ENCODE measurements at regions not wholly inside any gene's neighbourhood (a gene's known extent, or its start where the extent isn't known, plus 50 kb on each side); places are given as distances from the start of the nearest gene placed in this dataset.

DNA sequence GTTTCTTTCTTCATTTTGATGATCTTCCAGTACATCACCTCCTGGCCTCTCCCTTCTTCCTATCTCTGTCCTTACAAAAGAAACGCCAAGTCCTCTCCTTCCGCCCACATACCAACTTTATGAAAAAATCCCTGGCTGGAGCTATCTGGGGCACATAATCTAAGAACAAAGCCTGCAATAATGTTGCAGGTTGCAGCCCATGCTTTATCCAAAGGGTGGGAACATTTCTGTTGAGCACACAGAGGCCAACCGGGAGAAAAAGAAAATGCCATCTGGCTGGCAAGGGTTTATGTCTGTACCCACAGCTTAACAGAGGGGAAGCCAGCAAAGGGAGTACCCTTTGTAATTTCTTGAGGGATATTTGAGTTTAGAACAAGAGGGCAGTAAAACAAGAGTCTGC is 409.6 kb downstream of the SOX9 start:
- TF ChIP-seq, protein P1, sequence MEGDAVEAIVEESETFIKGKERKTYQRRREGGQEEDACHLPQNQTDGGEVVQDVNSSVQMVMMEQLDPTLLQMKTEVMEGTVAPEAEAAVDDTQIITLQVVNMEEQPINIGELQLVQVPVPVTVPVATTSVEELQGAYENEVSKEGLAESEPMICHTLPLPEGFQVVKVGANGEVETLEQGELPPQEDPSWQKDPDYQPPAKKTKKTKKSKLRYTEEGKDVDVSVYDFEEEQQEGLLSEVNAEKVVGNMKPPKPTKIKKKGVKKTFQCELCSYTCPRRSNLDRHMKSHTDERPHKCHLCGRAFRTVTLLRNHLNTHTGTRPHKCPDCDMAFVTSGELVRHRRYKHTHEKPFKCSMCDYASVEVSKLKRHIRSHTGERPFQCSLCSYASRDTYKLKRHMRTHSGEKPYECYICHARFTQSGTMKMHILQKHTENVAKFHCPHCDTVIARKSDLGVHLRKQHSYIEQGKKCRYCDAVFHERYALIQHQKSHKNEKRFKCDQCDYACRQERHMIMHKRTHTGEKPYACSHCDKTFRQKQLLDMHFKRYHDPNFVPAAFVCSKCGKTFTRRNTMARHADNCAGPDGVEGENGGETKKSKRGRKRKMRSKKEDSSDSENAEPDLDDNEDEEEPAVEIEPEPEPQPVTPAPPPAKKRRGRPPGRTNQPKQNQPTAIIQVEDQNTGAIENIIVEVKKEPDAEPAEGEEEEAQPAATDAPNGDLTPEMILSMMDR (IDR thresholded peaks at IDR 0.05), result no peak
- H3K27me3 ChIP-seq (ENCODE audit: control insufficient read depth in 2 of 2, insufficient read depth in 2 of 2, low read length in 2 of 2), result no peaks in the 10 kb centered on the region
- peaks cover 0 to 6% of the 10 kb centered on the region in 2 donors for H3K9me3 ChIP-seq (replicated peaks in 1 of 2; ENCODE audit: control insufficient read depth in 1 of 2, insufficient read depth in 1 of 2, low read length in 2 of 2)
- H3K79me2 ChIP-seq (ENCODE audit: insufficient read depth, low read length), result no peaks in the 10 kb centered on the region
- no peaks in the 10 kb centered on the region for H3K36me3 ChIP-seq (replicated peaks in 1 of 2; ENCODE audit: control insufficient read depth in 1 of 2, insufficient read depth in 2 of 2, low read length in 2 of 2)
- H3K27ac ChIP-seq (ENCODE audit: low read depth in 1 of 2, low read length in 2 of 2), result no peak overlapping the region
- no peak overlapping the region for H3K9ac ChIP-seq (ENCODE audit: insufficient read depth, low read length, poor library complexity, severe bottlenecking)
- Mint-ChIP-seq H3K4me3 (no peak overlapping the region), H3K9me3 (peaks cover 7 to 14% (median 8%) of the 10 kb centered on the region in 7 donors), H3K4me1 (peaks cover 1% of the 10 kb centered on the region), H3K27me3 (ENCODE audit: low read depth in 3 of 3) (peaks cover 2 to 6% (median 5%) of the 10 kb centered on the region in 3 donors), H3K36me3 (no peaks in the 10 kb centered on the region), H3K27ac (no peak overlapping the region)
- H2AFZ ChIP-seq (ENCODE audit: insufficient read depth, low read depth, low read length, poor library complexity, severe bottlenecking), result no peak overlapping the region
- no peak overlapping the region for H3K4me3 ChIP-seq (replicated peaks in 1 of 3; ENCODE audit: low read depth in 2 of 3, low read length in 3 of 3)
- intact Hi-C loops (cut with micrococcal nuclease), result no loop called here
- no peak for DNase-seq
- no peaks in the 10 kb centered on the region for H4K20me1 ChIP-seq (ENCODE audit: insufficient read depth, low read length)
- H3K4me1 ChIP-seq (ENCODE audit: control insufficient read depth in 1 of 2, insufficient read depth in 2 of 2, low read length in 2 of 2), result no peaks in the 10 kb centered on the region
- WGBS (ENCODE audit: insufficient coverage), result 83% methylated on average over 2 of the region's 3 CpGs
- no peak overlapping the region for H3K4me2 ChIP-seq (replicated peaks; ENCODE audit: extremely low read depth, low read length, poor library complexity, severe bottlenecking)

DNA sequence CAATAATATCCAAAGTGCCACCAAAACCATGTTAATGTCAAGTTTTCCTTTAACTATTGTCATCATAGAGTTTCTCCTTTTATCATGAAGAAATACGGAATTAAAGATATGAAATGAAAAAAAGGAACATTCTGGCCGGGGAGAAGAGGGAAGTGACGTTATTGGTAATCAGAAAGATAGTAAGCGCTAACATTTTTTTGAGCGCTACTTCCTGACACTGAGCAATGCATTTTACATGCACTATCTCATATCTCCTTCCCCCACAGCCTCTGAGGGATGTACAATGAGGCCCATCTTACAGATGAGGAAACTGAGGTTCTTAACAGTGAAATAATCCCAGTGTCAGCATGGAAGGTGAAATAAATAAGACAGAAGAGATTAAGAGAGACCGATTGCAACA is 410.9 kb downstream of the SOX9 start:
- H3K9me3 ChIP-seq (replicated peaks in 1 of 2; ENCODE audit: control insufficient read depth in 1 of 2, insufficient read depth in 1 of 2, low read length in 2 of 2), result peaks cover 0 to 6% of the 10 kb centered on the region in 2 donors
- TF ChIP-seq, protein P1 (IDR thresholded peaks at IDR 0.05), result no peak
- H3K9ac ChIP-seq (ENCODE audit: insufficient read depth, low read length, poor library complexity, severe bottlenecking), result no peak overlapping the region
- 22% methylated on average over 1 of the region's 6 CpGs for WGBS (ENCODE audit: insufficient coverage)
- DNase-seq, result no peak
- H2AFZ ChIP-seq (ENCODE audit: insufficient read depth, low read depth, low read length, poor library complexity, severe bottlenecking), result no peak overlapping the region
- H3K4me1 Mint-ChIP-seq, result peaks cover 1% of the 10 kb centered on the region
- peak overlapping the region in 1 of 2 donors; percentile 39 for H3K4me3 Mint-ChIP-seq
- no peaks in the 10 kb centered on the region for H3K4me1 ChIP-seq (ENCODE audit: control insufficient read depth in 1 of 2, insufficient read depth in 2 of 2, low read length in 2 of 2)
- no peaks in the 10 kb centered on the region for H3K79me2 ChIP-seq (ENCODE audit: insufficient read depth, low read length)
- H3K27ac Mint-ChIP-seq, result no peak overlapping the region
- H3K4me3 ChIP-seq (replicated peaks in 1 of 3; ENCODE audit: low read depth in 2 of 3, low read length in 3 of 3), result no peak overlapping the region
- H3K27me3 Mint-ChIP-seq (ENCODE audit: low read depth in 3 of 3), result peaks cover 3 to 6% (median 5%) of the 10 kb centered on the region in 3 donors
- no peak overlapping the region for H3K27ac ChIP-seq (ENCODE audit: low read depth in 1 of 2, low read length in 2 of 2)
- no peaks in the 10 kb centered on the region for H3K27me3 ChIP-seq (ENCODE audit: control insufficient read depth in 2 of 2, insufficient read depth in 2 of 2, low read length in 2 of 2)
- H3K9me3 Mint-ChIP-seq, result peaks cover 7 to 14% (median 8%) of the 10 kb centered on the region in 7 donors
- H3K4me2 ChIP-seq (replicated peaks; ENCODE audit: extremely low read depth, low read length, poor library complexity, severe bottlenecking), result no peak overlapping the region
- intact Hi-C loops (cut with micrococcal nuclease), result no loop called here
- H4K20me1 ChIP-seq (ENCODE audit: insufficient read depth, low read length), result no peaks in the 10 kb centered on the region
- no peaks in the 10 kb centered on the region for H3K36me3 ChIP-seq (replicated peaks in 1 of 2; ENCODE audit: control insufficient read depth in 1 of 2, insufficient read depth in 2 of 2, low read length in 2 of 2)
- H3K36me3 Mint-ChIP-seq, result no peaks in the 10 kb centered on the region
